GM21825 (cell line): ENCODE measurements at regions not wholly inside any gene's neighbourhood (a gene's known extent, or its start where the extent isn't known, plus 50 kb on each side); places are given as distances from the start of the nearest gene placed in this dataset.
"Not testable (repeated sequence)": the region's sequence is repeated elsewhere in the genome, so short reads cannot be mapped to it uniquely, and the experiment has no call there.

Source experiments
- ATAC-seq: cut with Tn5 transposase; IDR thresholded peaks from one replicate; pipeline ENCODE4 v1.9.1; 2021; ENCODE audit warnings: mild to moderate bottlenecking, moderate library complexity; ENCODE audit not compliant: unreplicated experiment

GRCh38 chr4:22630161-22630975, 62.4 kb upstream of the GBA3 start:
- not testable (repeated sequence) for ATAC-seq

GRCh38 chr4:22631167-22631566, 61.6 kb upstream of the GBA3 start:
- not testable (repeated sequence) for ATAC-seq

GRCh38 chr4:22634541-22635181, 58.1 kb upstream of the GBA3 start:
- ATAC-seq, result no peak

GRCh38 chr4:22635182-22635549, 57.6 kb upstream of the GBA3 start:
- ATAC-seq, result not testable (repeated sequence)

GRCh38 chr4:22635692-22636091, 57.0 kb upstream of the GBA3 start:
- no peak for ATAC-seq

- no peak for ATAC-seq
Observed at GRCh38 chr4:22637306-22637705, 55.4 kb upstream of the GBA3 start.
